Epithelial cell of esophagus (primary cell): ENCODE measurements at regions not wholly inside any gene's neighbourhood (a gene's known extent, or its start where the extent isn't known, plus 50 kb on each side); places are given as distances from the start of the nearest gene placed in this dataset.

Source experiments
- DNase-seq: peaks from one replicate; pipeline ENCODE4 v3.0.0; 2010; ENCODE audit warnings: low read depth
- H3K4me3 ChIP-seq: 2 replicates; pipeline ENCODE4 v1.5.1; 2011; ENCODE audit warnings: mild to moderate bottlenecking, low read length, control low read depth
- CTCF ChIP-seq: IDR thresholded peaks from 2 replicates; pipeline ENCODE4 v1.5.1; 2011; ENCODE audit warnings: low read depth, mild to moderate bottlenecking, low read length, control low read depth, inconsistent platforms; ENCODE audit not compliant: insufficient read depth; ENCODE audit errors: missing control alignments

GRCh38 chr6:165798991-165799390, 135.9 kb upstream of the PDE10A start:
- DNase-seq: no peak
- no peak overlapping the region for H3K4me3 ChIP-seq
- TF ChIP-seq CTCF: no peak

GRCh38 chr6:165794179-165794601, 131.1 kb upstream of the PDE10A start:
- TF ChIP-seq CTCF: no peak
- no peak for DNase-seq
- no peak overlapping the region for H3K4me3 ChIP-seq

- no peak overlapping the region for H3K4me3 ChIP-seq
- no peak for DNase-seq
- no peak for TF ChIP-seq CTCF
Measured at GRCh38 chr6:165793287-165793825, 130.3 kb upstream of the PDE10A start.

DNA sequence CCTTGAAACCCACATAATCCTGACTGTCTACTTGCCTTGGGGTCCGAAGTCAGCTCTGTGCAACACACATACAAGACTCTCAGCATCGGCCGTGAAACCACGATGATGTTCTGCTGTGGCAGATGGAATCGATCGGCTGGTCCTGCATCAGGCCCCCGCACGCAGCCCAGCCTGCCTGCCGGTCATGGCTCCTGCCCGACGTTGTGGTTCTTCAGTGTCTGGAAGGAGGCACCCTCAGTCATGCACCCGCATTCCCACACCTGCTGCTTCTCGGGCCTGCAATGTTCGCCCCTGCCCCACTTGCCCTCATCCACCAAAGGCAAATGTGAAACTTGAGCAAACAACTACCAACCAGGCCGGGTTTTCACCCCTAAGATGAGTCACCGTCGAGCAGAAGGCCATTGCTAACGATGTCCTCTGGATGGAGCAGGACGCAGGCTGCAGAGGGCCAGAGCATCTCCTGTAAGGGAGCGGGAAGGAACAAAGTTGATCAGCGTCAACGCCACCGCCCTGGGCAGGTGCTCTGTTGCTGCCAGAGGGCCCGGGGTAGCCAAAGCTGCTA, 128.9 kb upstream of the PDE10A start:
- DNase-seq: no peak
- TF ChIP-seq CTCF: no peak

GRCh38 chr6:165791306-165791705, 128.3 kb upstream of the PDE10A start:
- TF ChIP-seq CTCF: no peak
- DNase-seq: no peak
- H3K4me3 ChIP-seq: no peak overlapping the region

More for the DNA sequence above, 128.9 kb upstream of the PDE10A start:
- no peak overlapping the region for H3K4me3 ChIP-seq

- H3K4me3 ChIP-seq: no peak overlapping the region
- DNase-seq: no peak
Measured at GRCh38 chr6:165782812-165783211, 119.8 kb upstream of the PDE10A start.

More at GRCh38 chr6:165782812-165783211, 119.8 kb upstream of the PDE10A start:
- no peak for TF ChIP-seq CTCF
